OCI-M1 (cell line): ENCODE measurements at regions not wholly inside any gene's neighbourhood (a gene's known extent, or its start where the extent isn't known, plus 50 kb on each side); places are given as distances from the start of the nearest gene placed in this dataset.

Experiments
- DNase-seq: peaks from one replicate; lab custom pipeline; 2025; lab: John Stamatoyannopoulos, UW

DNA sequence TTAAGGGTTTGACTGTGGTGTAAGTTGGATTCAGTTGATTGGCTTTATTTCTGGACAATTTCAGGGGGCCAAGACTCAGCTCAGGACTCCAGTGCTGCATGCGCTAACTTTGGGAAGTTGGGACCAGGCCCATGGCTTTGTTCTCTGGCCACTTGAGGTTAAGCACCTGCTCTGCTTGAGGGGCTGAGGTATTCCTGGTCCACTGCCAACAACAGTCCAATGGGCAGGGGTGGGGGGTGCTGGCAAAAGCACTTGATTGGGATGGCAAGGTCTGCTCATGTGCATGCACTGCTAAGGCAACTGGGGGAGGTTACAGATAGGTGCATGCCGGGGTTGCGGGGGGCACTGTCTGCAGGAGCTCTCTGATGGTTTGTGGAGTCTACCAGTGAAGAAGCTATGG lies 52.6 kb upstream of the ASB17 start:
- DNase-seq: no peak

DNA sequence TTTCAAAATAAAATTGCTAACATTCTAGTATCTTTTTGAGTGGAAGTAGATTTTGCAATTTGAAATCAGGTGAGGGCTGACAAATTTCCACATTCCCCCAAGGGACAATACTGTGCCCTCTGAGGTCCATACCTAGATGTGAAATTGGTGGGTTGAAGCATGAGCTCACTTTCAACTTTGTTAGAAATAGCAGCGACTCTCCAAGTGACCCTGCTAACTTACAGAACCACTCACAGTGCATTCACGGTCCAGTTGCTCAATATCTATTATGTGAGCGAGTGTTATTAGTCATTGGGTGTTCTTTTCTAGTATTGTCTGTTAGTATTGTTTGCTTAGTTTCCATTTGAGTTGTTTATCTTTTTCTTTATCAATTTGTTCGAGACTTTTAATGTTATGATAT lies 53.6 kb upstream of the ASB17 start:
- no peak for DNase-seq

- no peak for DNase-seq
Measured at GRCh38 chr1:75986478-75986877, 54.3 kb upstream of the ASB17 start.

DNA sequence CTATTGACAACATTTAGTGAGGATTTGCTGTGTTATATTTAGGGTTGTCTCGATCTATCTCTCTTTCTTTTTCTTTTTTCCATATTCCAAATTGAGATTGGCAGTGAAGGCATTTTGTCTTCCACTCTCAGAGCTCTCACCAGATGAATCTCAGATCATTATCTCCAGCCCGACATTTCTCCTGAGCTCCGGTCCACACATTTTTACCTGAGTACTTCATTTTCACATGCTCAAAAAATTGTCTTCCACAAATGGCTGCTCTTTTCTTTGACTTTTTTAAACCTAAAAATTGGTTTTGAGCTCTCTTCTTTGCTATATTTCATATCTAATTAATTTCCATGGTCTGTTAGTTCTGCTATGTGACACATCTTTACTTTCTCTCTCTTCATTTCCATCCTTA lies 56.9 kb upstream of the ASB17 start:
- no peak for DNase-seq

GRCh38 chr1:75990686-75991085 lies 58.5 kb upstream of the ASB17 start:
- no peak for DNase-seq

GRCh38 chr1:75991497-75992114 lies 59.4 kb upstream of the ASB17 start:
- DNase-seq: peak; percentile 81

DNA sequence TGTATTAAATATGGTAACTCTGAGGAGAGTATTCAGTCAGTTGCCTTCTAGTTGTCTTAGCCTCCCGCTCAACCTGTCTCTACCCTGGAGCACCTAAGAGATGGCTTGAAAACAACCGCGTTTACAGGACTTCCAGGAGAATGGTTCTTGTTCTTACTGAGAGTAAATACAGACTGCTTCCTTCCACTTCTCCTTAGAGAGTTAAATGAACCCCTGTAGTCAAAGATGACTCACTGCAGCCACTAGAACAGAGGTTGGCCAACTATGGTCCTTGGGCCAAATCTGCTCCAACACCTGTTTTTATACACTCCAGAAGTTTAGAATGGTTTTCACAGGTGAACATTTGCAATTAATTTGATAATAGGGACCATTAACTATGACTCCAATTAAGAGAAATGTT lies 60.1 kb upstream of the ASB17 start:
- no peak for DNase-seq

- no peak for DNase-seq
Measured at GRCh38 chr1:75993661-75994060, 61.5 kb upstream of the ASB17 start.

DNA sequence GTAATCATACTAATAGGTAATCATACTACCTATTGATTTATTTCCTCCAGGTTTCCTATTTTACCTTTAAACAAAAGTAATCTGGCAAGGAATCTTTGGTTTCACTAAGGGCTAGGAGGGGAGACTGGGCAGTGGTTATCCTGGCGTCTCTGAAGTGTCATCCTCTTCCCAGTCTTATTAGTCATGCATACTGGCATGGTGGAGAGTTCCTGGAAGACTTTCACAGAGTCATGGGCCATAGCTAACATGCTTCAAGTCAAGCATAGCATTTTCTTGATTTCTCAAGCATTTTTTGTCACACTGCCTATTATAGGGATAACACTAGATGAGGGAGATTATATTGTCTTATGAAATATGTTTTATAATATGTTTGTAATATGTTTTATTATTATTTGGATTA lies 64.0 kb upstream of the ASB17 start:
- no peak for DNase-seq

DNA sequence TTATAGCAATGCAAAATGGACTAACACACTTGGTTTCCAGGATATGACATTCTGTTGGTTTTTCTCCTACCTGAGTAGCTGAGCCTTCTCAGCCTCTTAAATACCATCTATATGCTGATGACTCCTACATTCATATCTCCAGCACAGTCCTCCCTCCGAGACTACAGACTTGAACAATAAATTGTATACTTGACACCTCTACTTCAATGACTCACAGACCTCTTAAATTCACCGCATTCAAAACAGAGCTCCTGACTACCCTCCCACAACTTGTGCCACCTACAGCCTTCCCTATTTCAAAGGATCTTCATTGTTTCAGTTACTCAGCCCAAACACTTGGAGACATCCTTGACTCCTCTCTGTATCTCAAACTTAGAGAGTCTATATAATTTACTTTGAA lies 66.8 kb upstream of the ASB17 start:
- no peak for DNase-seq

GRCh38 chr1:76003946-76004345 lies 70.6 kb upstream of the ST6GALNAC3 start:
- DNase-seq: no peak

GRCh38 chr1:76005765-76006164 lies 68.8 kb upstream of the ST6GALNAC3 start:
- DNase-seq: no peak

DNA sequence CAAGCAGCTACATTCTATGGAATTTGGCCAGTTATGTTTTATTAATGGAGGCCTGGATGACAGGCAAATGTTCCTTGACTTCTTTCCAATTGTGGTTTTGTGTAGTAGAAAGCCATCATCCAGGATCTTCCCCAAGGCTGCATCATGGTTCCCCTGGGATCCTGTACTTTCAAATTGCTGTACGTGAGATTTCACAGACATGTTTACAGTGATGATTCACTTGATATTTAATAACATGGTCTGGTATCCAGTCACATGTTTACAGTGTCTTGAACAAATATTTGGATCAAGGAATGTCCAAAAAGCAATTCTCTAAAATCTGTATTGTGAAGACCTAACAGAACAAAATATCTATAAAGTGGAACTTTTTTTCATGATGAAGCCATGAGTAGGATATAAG lies 68.3 kb upstream of the ST6GALNAC3 start:
- DNase-seq: no peak

GRCh38 chr1:76010802-76011201 lies 63.7 kb upstream of the ST6GALNAC3 start:
- DNase-seq: no peak

DNA sequence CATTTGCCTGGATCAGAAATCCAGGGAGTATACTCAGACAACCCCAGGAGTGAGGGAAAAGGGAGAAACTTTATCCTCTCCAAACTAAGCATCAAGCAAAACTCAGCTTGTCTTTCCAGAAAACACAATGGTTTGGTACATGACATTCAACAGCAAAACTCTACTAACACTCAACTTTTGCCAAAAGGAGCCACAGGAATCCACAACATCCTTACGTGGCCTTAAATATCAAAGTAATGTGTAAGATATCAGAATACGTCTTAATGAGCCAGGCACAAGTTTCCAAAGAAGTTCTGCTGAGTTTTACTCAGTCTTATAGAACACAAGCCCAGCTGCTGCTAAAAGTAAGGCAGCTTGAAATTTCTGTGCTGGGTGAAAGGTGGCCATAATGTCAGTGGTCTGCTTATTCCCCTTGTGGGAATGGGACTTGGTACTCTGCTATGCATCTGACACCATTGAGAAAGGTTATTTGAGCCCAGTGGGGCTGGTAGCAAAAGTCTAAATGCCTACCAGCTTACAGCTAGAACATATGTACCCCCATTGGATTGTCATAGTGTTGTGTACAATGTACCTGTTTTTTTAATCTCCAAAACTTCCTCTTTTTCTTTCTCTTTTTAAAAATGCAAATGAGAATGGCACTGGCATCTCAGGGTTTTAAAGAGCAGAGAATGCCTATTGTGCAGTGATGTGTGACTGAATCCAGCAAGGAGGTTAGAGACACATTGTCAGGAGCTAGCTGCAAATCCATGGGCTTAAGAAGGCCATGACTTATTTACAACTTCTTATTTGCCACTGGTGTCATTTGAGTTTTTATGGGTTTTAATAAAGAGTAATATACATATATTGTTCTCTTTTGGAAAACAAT lies 62.0 kb upstream of the ST6GALNAC3 start:
- no peak for DNase-seq

DNA sequence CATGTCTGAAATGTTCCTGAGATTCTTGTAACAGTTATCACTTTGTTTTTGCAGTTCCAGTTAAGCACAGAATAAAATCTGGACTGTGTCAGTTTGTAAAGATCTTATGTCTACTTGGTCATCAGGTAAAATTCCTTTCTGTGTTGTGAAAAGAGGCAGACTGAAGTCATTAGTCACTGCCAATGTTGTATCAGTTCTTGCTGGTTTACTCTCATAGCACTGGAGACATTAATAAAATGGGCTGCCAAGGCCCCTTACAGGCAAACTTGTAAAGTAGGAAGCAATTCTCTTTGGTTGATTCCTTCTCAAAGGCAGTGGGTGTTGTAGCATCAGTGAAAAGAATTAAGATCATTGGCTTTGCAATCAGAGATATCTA lies 61.4 kb upstream of the ST6GALNAC3 start:
- DNase-seq: no peak

DNA sequence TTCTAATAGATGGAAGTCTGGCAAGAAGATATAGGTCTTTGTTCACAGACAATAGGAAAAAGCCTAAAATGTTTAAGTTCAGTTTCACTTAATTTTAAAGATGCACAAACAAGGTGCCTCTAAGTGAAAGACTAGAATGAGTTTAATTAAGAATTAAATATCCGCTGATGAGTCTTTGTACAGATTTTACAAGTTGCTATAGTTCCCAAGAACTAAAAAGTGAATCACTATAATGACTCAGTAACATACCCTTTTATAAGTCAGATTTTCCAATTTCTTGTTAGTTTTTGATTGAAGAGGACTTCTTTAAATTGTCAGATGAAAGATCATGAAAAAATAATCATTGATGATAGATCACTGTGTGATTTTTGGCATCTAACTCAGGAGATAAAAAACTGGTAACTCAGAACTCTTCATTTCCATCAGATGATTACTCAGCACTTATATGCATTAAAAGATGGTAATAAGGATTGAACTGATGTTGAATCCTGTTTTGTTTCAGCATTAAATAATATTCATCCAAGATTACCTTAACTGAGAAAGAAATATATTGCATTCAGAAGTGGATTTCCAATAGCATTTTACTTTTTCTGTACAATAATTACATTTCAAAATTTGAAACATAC lies 59.0 kb upstream of the ST6GALNAC3 start:
- DNase-seq: no peak

GRCh38 chr1:76018045-76018444 lies 56.5 kb upstream of the ST6GALNAC3 start:
- no peak for DNase-seq

DNA sequence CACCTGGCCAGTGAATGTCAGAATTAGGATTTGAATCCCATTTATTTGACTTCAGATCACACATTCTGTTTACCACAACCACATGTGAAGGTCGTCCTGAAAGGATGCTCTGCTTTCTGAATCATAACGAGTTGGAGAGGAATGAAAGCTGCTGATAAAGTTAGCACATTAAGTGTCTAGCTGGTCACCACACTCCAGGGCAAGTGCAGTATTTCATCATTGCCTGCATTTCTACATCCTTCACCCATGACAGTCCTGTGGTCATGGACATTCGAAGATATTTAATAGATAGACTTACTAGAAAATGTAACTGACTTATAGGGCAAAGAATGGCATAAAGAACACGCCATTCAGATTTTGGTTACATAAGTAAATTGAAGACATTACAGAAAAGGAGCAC lies 52.7 kb upstream of the ST6GALNAC3 start:
- peak; percentile 53 for DNase-seq

DNA sequence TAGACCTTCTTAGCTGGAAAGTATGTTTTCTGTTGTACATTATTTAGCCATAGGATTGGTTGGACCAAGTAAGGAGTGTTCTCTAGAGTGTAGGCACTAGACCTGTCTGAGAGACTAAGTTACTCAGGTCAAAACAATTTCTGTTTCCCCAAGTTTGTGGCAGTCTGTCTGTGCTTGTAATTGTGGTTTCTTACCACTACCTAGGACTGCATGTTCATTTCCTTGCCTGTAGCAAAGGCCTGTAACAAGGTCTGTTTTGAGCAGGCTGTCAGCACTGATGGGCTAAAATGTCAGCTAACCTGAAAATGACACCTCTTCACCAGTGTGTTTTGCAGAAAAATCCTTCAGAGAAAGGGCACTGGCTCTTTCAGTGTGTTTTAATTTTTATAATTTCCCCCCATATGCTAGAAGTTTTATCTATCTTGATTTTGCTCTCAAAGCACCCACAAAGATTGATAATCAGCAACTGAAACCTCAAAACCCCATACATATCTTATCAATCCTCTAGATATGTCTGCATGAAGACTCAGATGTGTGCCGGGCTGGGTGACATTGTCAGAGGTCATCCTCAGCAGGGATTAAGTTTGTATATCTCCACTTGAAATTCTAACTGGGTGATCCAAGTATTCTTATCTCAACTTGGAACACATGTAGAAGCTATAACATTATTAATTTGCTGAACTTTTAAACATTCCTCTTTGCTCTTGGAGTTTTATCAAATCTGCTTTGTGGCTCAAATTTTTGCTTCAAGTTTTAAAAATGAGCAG lies 50.7 kb upstream of the ST6GALNAC3 start:
- DNase-seq: peak; percentile 54
